A673 (cell line): ENCODE measurements at regions not wholly inside any gene's neighbourhood (a gene's known extent, or its start where the extent isn't known, plus 50 kb on each side); places are given as distances from the start of the nearest gene placed in this dataset.

Source experiments
- BruUV-seq: library from RNA; stranded (reverse); fragments of 400-500 nt; replicated peaks from 2 replicates; lab custom pipeline; 2021; lab: Mats Ljungman, UMichigan
- CTCF ChIA-PET: fragments of 300-600 bp; sonication (Branson Sonifier 250); formaldehyde crosslinking; loops from one replicate; lab custom pipeline; 2022; ENCODE audit warnings: antibody characterized with exemption; lab: Charles Lee
- POLR2A ChIA-PET: fragments of 300-600 bp; sonication (Branson Sonifier 250); formaldehyde crosslinking; loops from one replicate; lab custom pipeline; 2022; ENCODE audit warnings: antibody characterized with exemption; ENCODE audit not compliant: low non-redundant PET; lab: Charles Lee
- DNase-seq: peaks from one replicate; pipeline ENCODE4 v3.0.0-alpha.2; 2015; ENCODE audit warnings: low spot score
- H3K27ac ChIP-seq: fragments of 200-600 bp; sonication (generic); 2 replicates; pipeline ENCODE4 v1.5.1; 2016; ENCODE audit warnings: mixed run types, low read depth, mild to moderate bottlenecking, mixed read lengths, antibody characterized with exemption, low read length; ENCODE audit not compliant: poor library complexity, severe bottlenecking
- H3K27me3 ChIP-seq: fragments of 200-600 bp; sonication (generic); replicated peaks from 2 replicates; pipeline ENCODE4 v1.6.1; 2017; ENCODE audit warnings: mixed run types, low read depth, mild to moderate bottlenecking, mixed read lengths, antibody characterized with exemption, low read length; ENCODE audit not compliant: insufficient read depth, poor library complexity
- H3K36me3 ChIP-seq: fragments of 200-600 bp; sonication (generic); 2 replicates; pipeline ENCODE4 v1.6.1; 2016; ENCODE audit warnings: mixed run types, mild to moderate bottlenecking, mixed read lengths, antibody characterized with exemption, low read length; ENCODE audit not compliant: insufficient read depth, poor library complexity, severe bottlenecking
- H3K4me1 ChIP-seq: fragments of 200-600 bp; sonication (generic); 2 replicates; pipeline ENCODE4 v1.6.1; 2017; ENCODE audit warnings: mixed run types, mild to moderate bottlenecking, mixed read lengths, antibody characterized with exemption, low read length; ENCODE audit not compliant: insufficient read depth, poor library complexity, severe bottlenecking
- H3K4me3 ChIP-seq: fragments of 200-600 bp; sonication (generic); 2 replicates; pipeline ENCODE4 v1.5.1; 2016; ENCODE audit warnings: low read depth, mixed run types, mild to moderate bottlenecking, mixed read lengths, low read length; ENCODE audit not compliant: poor library complexity, severe bottlenecking
- H3K9me3 ChIP-seq: fragments of 200-600 bp; sonication (generic); 2 replicates; pipeline ENCODE4 v1.6.1; 2016; ENCODE audit warnings: mixed run types, low read depth, mild to moderate bottlenecking, mixed read lengths, antibody characterized with exemption, low read length; ENCODE audit not compliant: poor library complexity, severe bottlenecking
- CTCF ChIP-seq: fragments of 300-800, 200-600 bp; sonication (generic); conservative IDR thresholded peaks from 2 replicates; pipeline ENCODE4 v1.5.1; 2017; ENCODE audit warnings: low read depth, mild to moderate bottlenecking, antibody characterized with exemption, low read length, moderate library complexity, mixed read lengths
- EZH2 ChIP-seq: fragments of 200-600 bp; sonication (generic); IDR thresholded peaks from 2 replicates; pipeline ENCODE4 v1.6.1; 2017; ENCODE audit warnings: borderline replicate concordance, low read depth, mild to moderate bottlenecking, mixed read lengths, antibody characterized with exemption, low read length; ENCODE audit not compliant: poor library complexity, severe bottlenecking
- intact Hi-C: fragments of 100-400 bp; cut with micrococcal nuclease; formaldehyde crosslinking; loops from one replicate; pipeline ENCODE4 v1.10.0; 2022; ENCODE audit not compliant: unreplicated experiment

DNA sequence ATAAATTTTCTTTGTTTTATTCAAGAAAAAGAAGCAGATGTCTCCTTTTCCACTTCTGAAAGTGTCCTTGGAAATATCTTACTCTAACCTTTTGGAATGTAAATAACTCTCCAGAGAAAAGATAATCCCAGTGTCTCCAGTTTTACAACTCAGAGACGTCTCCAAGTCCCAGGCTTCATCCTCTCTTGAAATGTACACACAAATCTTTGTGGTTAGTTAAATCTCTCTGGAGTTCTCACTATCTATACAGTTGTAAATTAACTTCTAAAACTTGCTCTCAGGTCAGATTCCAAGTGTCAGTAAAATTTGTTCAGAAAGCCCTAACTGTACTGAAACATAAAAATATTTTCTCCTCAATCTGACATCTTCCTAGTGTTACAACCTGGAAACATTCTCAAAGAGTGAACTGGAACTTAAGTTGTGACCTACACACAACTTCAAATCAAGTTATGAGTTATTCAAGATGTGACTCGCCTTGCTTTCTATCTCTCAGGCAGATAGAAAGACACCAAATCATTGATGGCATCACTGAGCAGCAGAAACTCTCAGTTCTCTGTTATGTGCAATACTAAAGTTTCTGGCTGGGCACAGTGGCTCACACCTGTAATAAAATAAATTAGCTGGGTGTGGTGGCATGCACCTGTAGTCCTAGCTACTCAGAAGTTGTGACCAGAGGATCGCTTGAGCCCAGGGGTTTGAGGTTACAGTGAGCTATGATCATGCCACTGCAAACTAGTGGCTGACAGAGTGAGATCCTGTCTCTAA, 284.2 kb downstream of the RCHY1 start:
- Histone ChIP-seq H3K27me3 (no peaks in the 10 kb centered on the region), H3K27ac (no peak overlapping the region), H3K4me3 (no peak overlapping the region), H3K9me3 (no peaks in the 10 kb centered on the region), H3K4me1 (no peaks in the 10 kb centered on the region), H3K36me3 (no peaks in the 10 kb centered on the region)
- intact Hi-C loops, result no loop called here
- ChIA-PET POLR2A (no interaction called here), CTCF (no interaction called here)
- no peak for TF ChIP-seq EZH2
- no peak for TF ChIP-seq CTCF
- DNase-seq, result no peak
- BruUV-seq, result no TSS peak

GRCh38 chr4:75213480-75213879, 280.6 kb downstream of the PARM1 start:
- no peak for DNase-seq
- H3K9me3 ChIP-seq, result no peaks in the 10 kb centered on the region
- intact Hi-C loops, result no loop called here
- TF ChIP-seq CTCF, result no peak
- TF ChIP-seq EZH2, result no peak
- H3K27ac ChIP-seq, result no peak overlapping the region
- no peak overlapping the region for H3K4me3 ChIP-seq
- no peaks in the 10 kb centered on the region for H3K36me3 ChIP-seq
- ChIA-PET POLR2A (no interaction called here), CTCF (no interaction called here)
- BruUV-seq, result no TSS peak
- H3K4me1 ChIP-seq, result no peaks in the 10 kb centered on the region
- no peaks in the 10 kb centered on the region for H3K27me3 ChIP-seq

- no peak for DNase-seq
- no peaks in the 10 kb centered on the region for H3K27me3 ChIP-seq
- POLR2A ChIA-PET, result no interaction called here
- no peak for TF ChIP-seq CTCF
- TF ChIP-seq EZH2, result no peak
- BruUV-seq, result no TSS peak
- CTCF ChIA-PET, result no interaction called here
- no peaks in the 10 kb centered on the region for H3K9me3 ChIP-seq
- no peaks in the 10 kb centered on the region for H3K36me3 ChIP-seq
- no peak overlapping the region for H3K4me3 ChIP-seq
- H3K4me1 ChIP-seq, result no peaks in the 10 kb centered on the region
- H3K27ac ChIP-seq, result no peak overlapping the region
- intact Hi-C loops, result no loop called here
Observed at GRCh38 chr4:75211422-75211821, 278.5 kb downstream of the PARM1 start.
